Ishikawa (cell line): ENCODE measurements at regions not wholly inside any gene's neighbourhood (a gene's known extent, or its start where the extent isn't known, plus 50 kb on each side); places are given as distances from the start of the nearest gene placed in this dataset.

Source experiments
- CEBPB ChIP-seq: IDR thresholded peaks from 2 replicates; pipeline ENCODE4 v1.6.1; 2012
- CREB1 ChIP-seq: IDR thresholded peaks from 2 replicates; pipeline ENCODE4 v1.6.1; 2012; ENCODE audit warnings: low read depth
- EGR1 ChIP-seq: IDR thresholded peaks from 2 replicates; pipeline ENCODE4 v1.6.1; 2012
- EP300 ChIP-seq: IDR thresholded peaks from 2 replicates; pipeline ENCODE4 v1.6.1; 2012; ENCODE audit warnings: borderline replicate concordance
- FOXM1 ChIP-seq: IDR thresholded peaks from 2 replicates; pipeline ENCODE4 v1.6.1; 2012; ENCODE audit warnings: low read depth, borderline replicate concordance
- NFIC ChIP-seq: IDR thresholded peaks from 2 replicates; pipeline ENCODE4 v1.6.1; 2012
- RAD21 ChIP-seq: IDR thresholded peaks from 2 replicates; pipeline ENCODE4 v1.6.1; 2012; ENCODE audit warnings: low read depth
- REST ChIP-seq: IDR thresholded peaks from 2 replicates; pipeline ENCODE4 v1.6.1; 2012; ENCODE audit warnings: low read depth, mild to moderate bottlenecking
- TAF1 ChIP-seq: IDR thresholded peaks from 2 replicates; pipeline ENCODE4 v1.6.1; 2012; ENCODE audit warnings: low read depth, mild to moderate bottlenecking
- TCF12 ChIP-seq: IDR thresholded peaks from 2 replicates; pipeline ENCODE4 v1.6.1; 2012; ENCODE audit warnings: low read depth
- TEAD4 ChIP-seq: IDR thresholded peaks from 2 replicates; pipeline ENCODE4 v1.6.1; 2012
- YY1 ChIP-seq: IDR thresholded peaks from 2 replicates; pipeline ENCODE4 v1.6.1; 2012; ENCODE audit warnings: low read depth
- ZBTB7A ChIP-seq: IDR thresholded peaks from 2 replicates; pipeline ENCODE4 v1.6.1; 2012; ENCODE audit warnings: low read depth
- TF ChIP-seq, protein P1 (sequence below): IDR thresholded peaks from 2 replicates; pipeline ENCODE4 v1.6.1; 2012
- TF ChIP-seq, protein P2 (sequence below): IDR thresholded peaks from 2 replicates; pipeline ENCODE4 v1.6.1; 2012

DNA sequence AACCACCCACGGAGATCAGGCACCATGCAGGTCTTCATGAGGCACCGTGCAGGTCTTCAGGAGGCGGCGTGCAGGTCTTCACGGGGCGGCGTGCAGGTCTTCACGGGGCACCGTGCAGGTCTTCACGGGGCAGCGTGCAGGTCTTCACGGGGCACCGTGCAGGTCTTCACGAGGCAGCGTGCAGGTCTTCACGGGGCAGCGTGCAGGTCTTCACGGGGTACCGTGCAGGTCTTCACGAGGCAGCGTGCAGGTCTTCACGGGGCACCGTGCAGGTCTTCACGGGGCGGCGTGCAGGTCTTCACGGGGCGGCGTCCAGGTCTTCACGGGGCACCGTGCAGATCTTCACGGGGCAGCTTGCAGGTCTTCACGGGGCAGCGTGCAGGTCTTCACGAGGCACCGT is 350.4 kb upstream of the PKDCC start:
- TF ChIP-seq RAD21 (no peak), FOXM1 (no peak), ZBTB7A (no peak), TCF12 (no peak), REST (no peak), EP300 (no peak), CREB1 (no peak), TAF1 (no peak)
- TF ChIP-seq, protein P1, sequence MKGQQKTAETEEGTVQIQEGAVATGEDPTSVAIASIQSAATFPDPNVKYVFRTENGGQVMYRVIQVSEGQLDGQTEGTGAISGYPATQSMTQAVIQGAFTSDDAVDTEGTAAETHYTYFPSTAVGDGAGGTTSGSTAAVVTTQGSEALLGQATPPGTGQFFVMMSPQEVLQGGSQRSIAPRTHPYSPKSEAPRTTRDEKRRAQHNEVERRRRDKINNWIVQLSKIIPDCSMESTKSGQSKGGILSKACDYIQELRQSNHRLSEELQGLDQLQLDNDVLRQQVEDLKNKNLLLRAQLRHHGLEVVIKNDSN, result no peak

DNA sequence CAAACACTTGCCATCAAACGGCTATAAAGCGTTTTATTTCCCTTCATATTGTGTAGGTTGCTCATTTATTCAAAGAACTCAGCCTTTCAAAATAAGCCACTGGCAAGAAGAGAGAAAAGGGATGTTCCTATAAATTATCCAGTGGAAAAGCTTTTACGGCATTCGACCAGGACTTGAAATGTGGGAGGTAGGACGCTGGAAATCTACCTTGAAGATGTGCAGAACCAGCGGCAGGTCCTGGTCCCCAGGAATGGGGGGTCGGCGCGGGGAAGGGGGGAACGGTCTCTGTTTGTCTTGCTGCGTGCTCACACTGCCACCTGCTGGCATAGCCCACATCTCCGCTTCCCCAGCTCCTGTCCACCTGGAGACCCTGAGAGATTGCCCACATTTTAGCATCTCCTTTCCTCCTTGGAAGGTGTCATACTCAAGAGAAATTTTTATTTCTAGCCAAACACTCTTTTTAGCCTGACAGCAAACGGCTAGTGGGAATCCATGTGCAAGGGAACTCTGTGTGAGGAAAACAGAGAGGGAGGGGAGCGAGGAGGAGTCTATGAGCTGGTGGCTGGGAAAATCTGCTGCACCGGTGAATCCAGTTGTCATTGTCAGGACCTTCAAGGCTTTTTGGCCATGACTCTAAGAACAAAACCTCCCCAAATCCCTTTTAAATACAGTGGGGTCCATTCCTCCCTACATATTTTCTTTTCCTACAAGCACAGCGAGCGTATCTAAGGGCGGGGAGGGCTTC is 349.0 kb upstream of the PKDCC start:
- no peak for TF ChIP-seq EGR1
- TF ChIP-seq RAD21, result peak; percentile 60

GRCh38 chr2:41701231-41701630 is 346.6 kb upstream of the PKDCC start:
- no peak for TF ChIP-seq TAF1
- TF ChIP-seq YY1, result no peak
- no peak for TF ChIP-seq TEAD4
- TF ChIP-seq TCF12, result no peak
- TF ChIP-seq, protein P2, sequence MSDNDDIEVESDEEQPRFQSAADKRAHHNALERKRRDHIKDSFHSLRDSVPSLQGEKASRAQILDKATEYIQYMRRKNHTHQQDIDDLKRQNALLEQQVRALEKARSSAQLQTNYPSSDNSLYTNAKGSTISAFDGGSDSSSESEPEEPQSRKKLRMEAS, result no peak
- no peak for TF ChIP-seq REST
- TF ChIP-seq EP300, result no peak

GRCh38 chr2:41703123-41703522 is 344.7 kb upstream of the PKDCC start:
- no peak for TF ChIP-seq NFIC
- no peak for TF ChIP-seq EP300
- TF ChIP-seq, protein P2, result no peak
- no peak for TF ChIP-seq TCF12
- no peak for TF ChIP-seq CEBPB
- TF ChIP-seq REST, result no peak
- no peak for TF ChIP-seq EGR1
- no peak for TF ChIP-seq TEAD4
- TF ChIP-seq, protein P1, result no peak
- TF ChIP-seq FOXM1, result no peak
- no peak for TF ChIP-seq RAD21
- no peak for TF ChIP-seq CREB1
- no peak for TF ChIP-seq TAF1
- no peak for TF ChIP-seq ZBTB7A
- TF ChIP-seq YY1, result no peak

DNA sequence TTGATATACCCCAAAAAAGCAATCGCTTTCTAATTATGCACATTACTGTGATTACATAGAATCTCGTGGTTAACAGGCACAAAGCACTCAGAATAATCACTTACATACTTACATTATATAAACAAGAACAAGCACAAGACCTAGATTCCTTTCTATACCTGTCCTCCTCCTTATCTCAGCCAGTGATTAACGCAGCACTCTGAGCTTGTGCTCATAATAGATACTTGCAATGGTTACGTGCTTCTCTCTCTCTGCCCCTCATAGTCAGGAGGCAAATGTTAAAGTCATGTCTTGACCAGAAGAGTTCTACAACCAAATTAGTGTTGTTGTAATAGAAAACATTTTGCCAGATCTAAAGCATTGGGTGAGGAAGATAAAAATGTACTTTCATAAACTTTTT is 342.2 kb upstream of the PKDCC start:
- TF ChIP-seq CEBPB (no peak), RAD21 (no peak), ZBTB7A (no peak), FOXM1 (no peak), EP300 (no peak), TAF1 (no peak), REST (no peak), TEAD4 (no peak), TCF12 (no peak)
- TF ChIP-seq, protein P2, result no peak
- TF ChIP-seq, protein P1, result no peak
